Activated CD4-positive, alpha-beta T cell treated with anti-CD3 and anti-CD28 coated beads, Interleukin-2, amount 50 U/mL, for 48 hours (primary cell): ENCODE measurements at regions not wholly inside any gene's neighbourhood (a gene's known extent, or its start where the extent isn't known, plus 50 kb on each side); places are given as distances from the start of the nearest gene placed in this dataset.

Source experiments
- DNase-seq, 2 experiments: peaks; one replicate each; pipeline ENCODE4 v3.0.0-alpha.2; 2020

- no peak for DNase-seq
Observed at GRCh38 chr10:105973360-105973759, 1191.1 kb downstream of the SORCS1 start.

- DNase-seq = no peak
Observed at GRCh38 chr10:105971460-105971859, 1193.0 kb downstream of the SORCS1 start.

GRCh38 chr10:105969884-105970377 is 1194.6 kb downstream of the SORCS1 start:
- no peak for DNase-seq

GRCh38 chr10:105968666-105969065 is 1195.8 kb downstream of the SORCS1 start:
- DNase-seq = no peak

- no peak for DNase-seq
Observed at GRCh38 chr10:105967256-105967655, 1197.2 kb downstream of the SORCS1 start.

GRCh38 chr10:105965141-105965540 is 1199.4 kb downstream of the SORCS1 start:
- no peak for DNase-seq

- DNase-seq = no peak
Observed at GRCh38 chr10:105964009-105964408, 1200.5 kb downstream of the SORCS1 start.

GRCh38 chr10:105963334-105963884 is 1201.1 kb downstream of the SORCS1 start:
- no peak for DNase-seq

GRCh38 chr10:105956550-105956949 is 1208.0 kb downstream of the SORCS1 start:
- DNase-seq = no peak

- DNase-seq = no peak
Observed at GRCh38 chr10:105953861-105954260, 1210.6 kb downstream of the SORCS1 start.

- DNase-seq = no peak
Observed at GRCh38 chr10:105953056-105953455, 1211.5 kb downstream of the SORCS1 start.

GRCh38 chr10:105952153-105952552 is 1212.4 kb downstream of the SORCS1 start:
- no peak for DNase-seq

- DNase-seq = peak; percentile 15 to 27
Observed at GRCh38 chr10:105950410-105950809, 1214.1 kb downstream of the SORCS1 start.

- no peak for DNase-seq
Observed at GRCh38 chr10:105949721-105950120, 1214.8 kb downstream of the SORCS1 start.

- no peak for DNase-seq
Observed at GRCh38 chr10:105925045-105925785, 1239.3 kb downstream of the SORCS1 start.

- DNase-seq = no peak
Observed at GRCh38 chr10:105921348-105921747, 1243.2 kb downstream of the SORCS1 start.

- DNase-seq = no peak
Observed at GRCh38 chr10:105914432-105914831, 1250.1 kb downstream of the SORCS1 start.

GRCh38 chr10:105908701-105909100 is 1255.8 kb downstream of the SORCS1 start:
- DNase-seq = no peak

GRCh38 chr10:105885495-105885894 is 1244.4 kb downstream of the SORCS3 start:
- DNase-seq = no peak

- no peak for DNase-seq
Observed at GRCh38 chr10:105879401-105879800, 1238.3 kb downstream of the SORCS3 start.

- no peak for DNase-seq
Observed at GRCh38 chr10:105875050-105875449, 1234.0 kb downstream of the SORCS3 start.

GRCh38 chr10:105872665-105873064 is 1231.6 kb downstream of the SORCS3 start:
- no peak for DNase-seq

- DNase-seq = no peak
Observed at GRCh38 chr10:105868935-105869334, 1227.8 kb downstream of the SORCS3 start.

GRCh38 chr10:105864854-105865253 is 1223.8 kb downstream of the SORCS3 start:
- DNase-seq = no peak
